DMS79 (cell line): ENCODE measurements at regions not wholly inside any gene's neighbourhood (a gene's known extent, or its start where the extent isn't known, plus 50 kb on each side); places are given as distances from the start of the nearest gene placed in this dataset.

Experiments used
- DNase-seq: peaks from one replicate; lab custom pipeline; 2025; lab: John Stamatoyannopoulos, UW

DNA sequence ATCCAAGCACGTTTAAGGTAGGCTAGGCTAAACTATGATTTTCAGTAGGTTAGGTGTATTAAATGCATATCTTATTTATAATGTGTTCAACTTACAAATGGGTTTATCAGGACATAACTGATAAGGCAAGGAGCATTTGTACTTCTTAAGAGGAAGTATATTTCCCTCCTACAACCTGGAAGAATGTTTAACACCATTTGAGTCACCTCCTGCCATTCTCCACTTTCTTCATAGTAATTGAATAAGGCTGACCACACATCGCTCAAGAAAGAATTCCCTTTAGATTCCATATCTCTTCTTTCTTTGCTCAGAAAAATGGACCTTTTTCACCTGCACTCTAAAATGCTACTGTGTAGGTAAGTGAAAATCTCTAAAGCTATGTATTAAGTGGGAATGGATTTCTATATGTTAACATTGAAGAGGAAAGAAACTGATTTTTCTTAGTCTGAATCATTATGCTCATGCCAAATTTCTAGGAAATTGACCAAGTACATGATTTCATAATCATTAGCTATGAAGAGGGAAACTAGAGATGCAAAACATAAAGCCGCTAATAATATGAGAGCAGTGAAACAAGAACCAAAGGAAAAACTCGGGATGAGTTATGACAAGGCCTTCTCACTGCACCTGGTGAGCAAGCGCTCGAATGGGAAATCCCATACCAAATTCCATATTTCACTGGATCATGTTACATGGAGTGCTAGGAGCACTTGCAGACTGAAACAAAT is 210.4 kb downstream of the ALDH8A1 start:
- no peak for DNase-seq

DNA sequence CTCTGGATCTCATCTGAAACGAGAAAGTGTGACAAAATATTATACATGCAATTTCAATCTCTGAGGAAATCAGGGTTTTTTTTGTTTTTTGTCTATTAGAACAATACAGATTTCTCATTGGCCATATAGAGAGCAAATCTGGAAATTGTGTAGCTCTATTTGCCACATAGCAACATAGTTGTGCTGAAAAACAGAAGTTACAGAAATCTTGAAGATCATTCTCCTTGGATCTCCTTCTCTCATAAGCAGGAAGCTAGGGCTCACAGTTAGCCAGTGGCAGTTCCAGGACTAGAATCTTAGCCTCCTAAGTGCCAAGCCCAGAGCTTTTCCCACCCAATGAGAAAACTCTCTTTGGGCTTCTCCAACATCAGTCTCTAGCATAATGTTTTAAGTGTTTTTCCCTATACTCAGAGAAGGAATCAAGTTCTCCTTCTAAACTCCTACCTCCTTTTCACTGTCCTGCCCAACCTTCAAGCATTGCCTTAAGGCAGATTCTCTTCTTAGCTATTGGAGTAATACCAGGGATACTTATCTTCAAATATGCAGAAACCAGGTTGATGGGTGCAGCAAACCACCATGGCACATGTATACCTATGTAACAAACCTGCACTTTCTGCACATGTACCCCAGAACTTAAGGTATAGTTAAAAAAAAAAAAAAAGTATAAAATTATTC is 211.6 kb downstream of the ALDH8A1 start:
- no peak for DNase-seq

DNA sequence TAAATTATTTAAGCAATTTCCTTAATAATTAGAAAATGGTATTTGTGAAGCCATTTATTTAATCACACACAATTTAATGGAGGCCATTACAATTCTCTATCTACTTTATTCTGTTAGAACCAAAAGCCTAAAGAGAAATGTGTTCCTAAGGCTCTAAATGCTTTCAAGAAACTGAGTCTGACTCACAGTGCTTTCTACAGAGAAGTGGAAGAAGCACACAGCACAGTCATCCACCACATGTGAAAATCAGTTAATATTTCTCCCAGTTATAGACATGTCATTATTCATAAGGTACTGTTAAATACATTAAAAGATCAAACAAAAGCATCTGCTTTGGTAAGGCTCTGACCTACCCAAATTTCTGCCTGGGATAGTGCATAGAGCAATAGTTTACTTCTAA is 214.4 kb downstream of the ALDH8A1 start:
- DNase-seq: no peak

DNA sequence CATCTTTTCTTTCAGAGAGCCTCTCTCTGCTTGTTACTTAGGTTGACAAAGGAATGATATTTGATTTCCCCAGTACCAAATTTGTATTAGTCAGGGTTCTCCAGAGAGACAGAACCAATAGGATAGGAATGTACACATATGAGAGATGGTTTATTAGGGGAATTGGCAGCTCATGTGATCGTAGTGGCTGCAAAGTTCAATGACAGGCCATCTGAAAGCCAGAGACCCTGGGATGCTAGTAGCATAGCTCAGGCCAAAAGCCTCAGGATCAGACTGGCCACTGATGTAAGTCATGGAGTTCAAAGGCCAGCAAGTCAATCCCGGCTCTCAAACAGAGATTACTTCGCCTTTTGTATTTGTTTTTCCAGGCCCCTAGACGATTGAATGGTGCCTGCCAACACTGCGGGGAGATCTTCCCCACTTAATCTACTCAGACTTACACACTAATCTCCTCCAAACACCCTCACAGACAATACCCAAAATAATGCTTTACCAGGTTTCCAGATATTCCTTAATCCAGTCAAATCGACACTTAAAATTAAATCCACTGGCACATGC is 215.5 kb downstream of the ALDH8A1 start:
- no peak for DNase-seq

DNA sequence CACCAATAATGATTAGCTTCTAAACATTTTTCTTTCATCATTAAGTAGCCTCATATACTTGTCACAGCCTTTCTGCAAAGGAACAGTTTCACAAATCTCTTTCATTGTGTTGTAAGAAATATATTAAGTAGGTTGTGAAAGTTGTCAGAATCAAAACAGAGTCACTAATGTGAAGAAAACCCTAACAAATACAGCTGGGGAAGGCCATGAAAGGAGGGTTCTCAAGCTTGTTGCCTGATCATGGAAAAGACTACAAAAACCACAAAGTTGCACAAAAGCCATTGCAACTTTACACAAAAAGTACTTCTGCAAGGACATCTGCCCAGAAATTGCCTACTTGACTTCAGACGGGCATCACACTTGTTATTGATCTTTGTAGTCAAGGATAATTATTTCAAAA is 216.1 kb downstream of the ALDH8A1 start:
- no peak for DNase-seq

DNA sequence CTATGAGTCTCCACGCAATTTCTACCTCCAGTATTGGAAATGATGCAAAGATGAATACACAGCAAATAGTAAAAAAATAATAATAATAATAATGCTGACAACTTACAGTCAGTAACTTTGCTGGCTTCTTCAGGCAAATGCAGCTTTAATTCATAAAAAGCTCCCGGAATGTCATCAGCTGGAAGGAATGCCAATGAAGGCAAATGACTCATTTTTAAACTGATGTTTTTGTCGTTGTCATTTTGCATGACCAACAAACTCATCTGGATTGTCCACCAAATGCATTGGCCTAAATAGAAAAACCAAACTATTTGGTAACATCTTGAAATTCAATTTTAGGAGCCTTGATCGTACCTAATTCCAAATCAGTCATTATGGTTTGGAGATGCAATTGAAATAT is 217.1 kb downstream of the ALDH8A1 start:
- no peak for DNase-seq

DNA sequence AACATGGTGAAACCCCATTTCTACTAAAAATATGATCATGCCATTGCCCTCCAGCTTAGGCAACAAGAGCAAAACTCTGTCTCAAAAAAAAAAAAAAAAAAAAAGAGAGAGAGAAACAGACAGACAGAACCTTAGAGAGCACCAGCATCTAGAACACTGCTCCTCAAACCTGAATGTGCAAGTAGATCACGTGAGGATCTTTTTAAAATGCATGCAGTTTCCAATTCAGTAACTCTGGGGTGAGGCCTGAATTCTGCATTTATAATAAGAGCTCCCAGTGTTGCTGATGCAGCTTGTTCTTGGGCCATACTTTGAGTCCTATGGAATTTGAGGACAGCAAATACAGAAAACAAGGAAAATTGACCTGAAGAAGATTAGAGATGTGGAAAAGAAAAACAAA is 218.3 kb downstream of the ALDH8A1 start:
- no peak for DNase-seq

DNA sequence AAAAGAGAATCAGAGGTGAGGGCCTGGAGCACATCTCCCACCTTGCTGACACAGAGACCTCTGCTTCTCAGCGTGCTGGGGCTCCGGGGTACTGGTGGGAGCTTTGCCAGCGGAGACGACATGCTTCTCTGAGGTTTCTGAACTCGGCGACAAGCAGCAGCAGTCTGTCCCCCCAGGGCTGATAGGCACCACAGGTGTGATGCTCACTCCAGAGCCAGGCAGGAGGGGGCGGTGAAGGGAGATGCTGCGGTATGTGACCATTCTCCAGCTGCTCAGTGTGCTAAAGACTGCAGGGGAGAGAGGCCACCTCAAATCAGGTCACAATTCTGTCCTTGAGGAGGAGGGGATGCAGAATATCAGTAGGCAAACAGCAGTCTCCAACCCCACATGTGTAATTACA is 219.9 kb downstream of the ALDH8A1 start:
- DNase-seq: no peak

DNA sequence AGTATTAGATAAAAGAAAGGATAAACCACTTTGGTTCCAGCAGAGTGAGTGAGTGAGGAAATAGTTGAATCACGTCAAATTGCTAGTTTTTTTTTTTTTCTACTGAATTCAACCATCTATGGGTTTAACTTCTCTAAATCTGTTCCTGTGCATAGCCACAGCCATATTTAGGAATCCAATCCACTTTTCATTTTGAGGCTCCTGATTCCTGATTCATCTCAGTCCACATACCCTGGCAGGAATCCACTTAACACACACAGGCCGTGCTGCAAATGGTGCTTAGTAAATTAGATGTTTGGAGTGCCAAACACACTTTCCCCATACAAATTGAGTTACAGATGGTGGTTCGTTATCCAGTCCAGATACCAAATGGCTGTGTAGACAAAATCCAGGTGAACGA is 220.3 kb downstream of the ALDH8A1 start:
- no peak for DNase-seq

DNA sequence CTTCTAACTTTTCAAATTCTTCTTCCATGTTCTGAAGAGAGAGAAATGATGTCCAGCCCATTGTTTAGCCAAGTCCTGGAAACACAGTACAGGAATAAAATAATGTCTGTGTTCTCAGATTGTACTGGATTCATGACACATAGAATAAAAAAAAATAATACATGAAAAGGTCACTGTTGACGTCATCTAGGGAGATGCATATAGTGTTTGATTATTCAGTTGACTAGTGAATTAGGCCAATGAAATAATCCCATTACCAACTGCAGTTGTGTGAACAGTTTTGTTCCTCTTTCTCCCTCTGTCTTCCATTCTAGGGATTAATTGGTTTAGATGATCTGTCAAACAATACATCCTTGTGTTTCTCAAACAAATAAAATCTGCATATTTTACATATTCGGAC is 222.8 kb downstream of the ALDH8A1 start:
- DNase-seq: no peak

DNA sequence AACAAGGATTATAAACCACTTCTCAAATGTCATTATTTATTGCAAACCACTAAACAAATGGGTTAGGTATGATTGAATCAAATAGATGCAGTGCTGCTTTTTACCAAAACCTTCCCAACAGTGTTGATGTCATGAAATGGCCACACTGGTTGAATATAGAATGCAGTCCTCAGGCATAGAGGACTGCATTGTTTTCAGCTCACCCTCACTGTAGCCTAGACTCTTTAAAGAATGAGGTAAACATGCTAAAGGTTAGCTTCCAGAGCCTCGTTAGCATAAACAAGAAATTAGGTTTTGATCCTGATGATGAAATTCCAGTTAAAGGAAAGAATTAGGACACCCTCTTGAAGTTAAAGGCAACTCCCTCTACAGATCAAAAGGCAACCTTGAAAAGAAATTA is 224.3 kb downstream of the ALDH8A1 start:
- no peak for DNase-seq

DNA sequence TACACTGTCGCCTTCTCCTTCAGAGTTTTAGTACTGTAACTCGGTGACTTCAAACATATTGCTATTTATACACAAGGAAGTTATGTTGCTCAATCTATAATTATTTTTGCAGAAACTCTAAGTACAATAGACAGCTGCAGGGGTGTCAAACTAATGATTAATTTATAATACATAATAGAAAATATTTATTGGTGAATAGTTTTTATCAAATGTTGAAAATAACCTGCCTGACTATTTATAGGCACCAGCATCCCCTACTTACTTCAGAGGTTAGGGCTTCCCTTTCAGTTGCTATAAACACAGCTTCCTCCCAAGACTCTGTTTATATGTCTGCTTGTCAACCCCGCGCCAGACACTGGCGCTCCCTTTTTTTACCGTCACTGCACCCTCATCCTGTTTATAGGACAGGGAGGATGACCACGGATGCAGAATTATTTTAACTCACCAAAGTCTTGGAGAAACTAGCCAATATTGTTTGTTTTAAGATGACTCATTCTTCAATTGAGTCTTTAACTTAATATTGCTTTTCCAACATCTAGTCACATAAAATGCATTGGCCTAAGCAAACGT is 225.0 kb downstream of the ALDH8A1 start:
- no peak for DNase-seq

DNA sequence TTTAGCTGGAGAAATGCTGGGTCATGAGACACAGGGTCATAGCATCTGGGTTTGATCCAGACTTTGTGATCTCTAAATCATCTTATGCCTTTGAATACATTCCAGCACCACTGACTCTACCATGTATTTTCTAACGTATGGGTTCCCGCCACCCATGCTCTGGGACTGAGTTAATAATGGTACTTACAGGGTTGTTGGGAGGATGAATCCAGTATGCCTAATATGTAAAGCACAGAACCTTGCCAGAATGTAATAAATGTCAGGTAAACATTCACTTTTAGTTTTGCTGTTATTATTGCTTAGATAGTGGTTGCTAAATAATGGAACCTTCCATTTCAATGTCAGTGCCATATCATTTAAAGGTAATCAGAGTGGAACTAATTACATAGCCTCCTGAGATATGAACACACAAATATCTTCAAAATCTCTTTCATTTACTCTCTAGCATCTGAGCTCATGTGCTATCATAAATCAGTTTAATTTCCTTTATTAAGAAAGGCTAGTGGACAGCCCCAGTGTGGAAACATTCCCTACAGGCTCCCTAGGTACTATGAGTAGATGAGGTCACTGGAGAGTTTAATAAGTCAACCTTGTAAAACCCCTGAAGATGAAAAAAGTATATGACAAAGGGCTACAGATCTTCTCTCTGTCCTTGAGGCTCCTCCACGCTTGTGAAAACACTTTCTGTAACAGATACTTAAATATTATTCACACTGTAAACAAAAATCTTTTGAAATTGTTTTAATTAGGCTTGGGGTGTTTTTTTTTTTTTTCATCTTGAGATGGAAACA is 226.6 kb downstream of the ALDH8A1 start:
- peak; percentile 86 for DNase-seq

DNA sequence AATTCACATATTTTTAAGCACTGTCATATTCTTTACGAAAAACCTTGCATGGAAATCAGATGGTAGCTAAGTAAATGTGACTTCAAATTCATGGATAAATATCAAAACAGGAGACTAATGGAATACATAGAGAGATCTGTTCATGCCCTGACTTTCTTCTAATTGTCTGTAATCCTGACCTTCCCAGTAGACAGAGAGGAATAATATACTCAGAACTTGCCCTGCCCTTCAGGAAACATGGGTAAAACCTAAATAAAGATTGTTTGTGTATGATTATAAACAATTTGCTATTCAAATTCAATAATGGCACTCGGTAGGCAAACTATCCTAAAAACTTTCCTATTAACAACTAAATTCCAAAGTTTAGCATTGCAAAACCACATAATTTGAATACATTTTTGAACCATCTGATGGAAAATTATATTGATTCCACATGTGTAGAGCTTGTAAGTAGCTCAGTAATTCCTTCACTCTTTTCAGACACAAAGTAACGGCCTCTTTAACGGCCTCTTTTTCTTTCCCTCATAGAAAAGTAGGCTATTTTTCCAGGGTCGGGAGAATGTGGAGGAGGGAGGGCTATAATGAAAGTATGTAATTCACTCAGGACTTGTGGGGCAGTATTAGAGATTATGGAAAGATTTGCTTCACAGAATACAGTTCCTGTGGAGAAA is 227.6 kb downstream of the ALDH8A1 start:
- no peak for DNase-seq

DNA sequence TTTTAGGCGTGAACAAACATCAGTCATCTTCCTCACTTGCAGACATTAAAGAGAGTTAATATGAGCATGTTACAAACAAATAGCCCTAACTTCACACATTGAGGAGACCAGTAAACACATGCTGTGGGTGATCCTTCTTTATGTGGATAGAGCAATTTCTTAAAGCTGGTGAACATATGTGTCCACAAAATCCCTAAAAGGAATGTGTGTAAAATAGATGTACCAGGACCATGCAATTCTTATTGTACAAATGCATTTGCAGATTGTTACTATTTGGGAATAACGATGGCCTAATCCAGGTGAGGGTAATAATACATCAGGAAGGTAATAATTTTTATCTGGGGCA is 228.9 kb downstream of the ALDH8A1 start:
- DNase-seq: no peak

DNA sequence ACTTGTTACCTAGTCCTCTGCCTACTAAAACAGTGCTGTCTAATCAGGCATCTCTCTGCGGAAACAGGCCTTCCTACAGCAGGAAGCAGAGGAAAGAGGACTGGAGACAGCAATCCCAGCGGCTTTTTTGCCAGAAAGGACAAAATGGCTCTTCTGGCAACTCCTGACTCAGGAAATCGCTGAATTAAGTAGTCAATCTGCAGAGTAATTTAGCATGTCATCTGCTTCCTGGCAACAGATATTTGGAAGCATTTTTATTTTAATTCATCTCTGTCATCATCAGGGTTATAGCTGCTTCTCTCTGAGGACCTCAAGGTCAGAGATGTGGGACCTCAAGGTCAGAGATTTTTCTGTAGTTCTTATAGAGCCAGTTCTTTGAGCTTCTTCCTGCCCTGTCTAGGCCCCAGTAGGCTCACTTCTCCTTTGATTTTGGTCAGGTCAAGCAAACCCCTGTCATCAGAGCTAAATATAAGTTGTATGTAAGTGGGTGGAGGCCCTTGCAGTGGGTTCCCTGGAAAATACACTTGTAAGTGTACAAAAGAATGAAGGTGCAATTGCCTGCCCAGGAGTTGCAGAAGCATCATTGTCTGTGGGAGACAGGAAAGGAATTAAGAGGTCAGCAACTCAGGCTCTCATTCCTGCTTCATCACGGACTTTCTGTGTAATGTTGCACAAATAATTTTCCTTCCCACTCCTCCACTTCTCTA is 229.4 kb downstream of the ALDH8A1 start:
- DNase-seq: no peak

DNA sequence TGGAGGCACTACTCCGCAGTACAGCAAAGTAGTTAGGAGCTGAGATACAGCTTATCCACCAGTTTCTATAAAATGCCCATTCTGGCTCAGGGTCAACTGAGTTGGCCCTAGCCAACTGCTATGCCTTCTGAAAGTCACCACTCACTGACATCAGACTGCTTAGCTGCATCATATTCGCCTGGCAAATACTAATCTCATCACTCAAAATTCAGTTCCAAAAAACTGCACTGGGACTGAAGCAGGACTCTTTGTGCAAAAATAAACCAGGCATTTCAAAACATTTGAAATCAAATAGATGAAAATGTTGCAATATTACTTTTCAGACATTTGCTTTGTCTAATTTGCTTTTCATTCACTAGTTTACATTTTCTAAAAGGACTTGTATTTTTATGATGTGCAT is 230.0 kb downstream of the ALDH8A1 start:
- no peak for DNase-seq

DNA sequence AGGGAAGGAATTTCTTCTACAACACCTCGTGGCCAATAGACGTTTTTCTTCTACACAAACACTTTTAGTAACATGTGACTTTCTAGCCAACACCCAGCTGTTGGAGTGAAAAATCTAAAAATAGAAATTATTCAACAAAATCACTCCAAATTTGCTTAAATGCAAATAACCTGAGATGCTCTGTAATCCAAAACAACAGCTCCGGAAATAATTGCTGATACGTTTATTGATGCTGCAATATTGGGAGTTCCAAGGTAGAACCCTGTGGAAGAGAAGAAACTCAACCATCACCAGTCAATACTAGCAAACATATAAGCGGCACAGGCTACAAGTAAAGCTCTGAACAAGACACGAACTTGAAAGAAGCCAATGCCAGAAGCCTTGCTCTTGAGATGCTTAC is 230.6 kb downstream of the ALDH8A1 start:
- no peak for DNase-seq

DNA sequence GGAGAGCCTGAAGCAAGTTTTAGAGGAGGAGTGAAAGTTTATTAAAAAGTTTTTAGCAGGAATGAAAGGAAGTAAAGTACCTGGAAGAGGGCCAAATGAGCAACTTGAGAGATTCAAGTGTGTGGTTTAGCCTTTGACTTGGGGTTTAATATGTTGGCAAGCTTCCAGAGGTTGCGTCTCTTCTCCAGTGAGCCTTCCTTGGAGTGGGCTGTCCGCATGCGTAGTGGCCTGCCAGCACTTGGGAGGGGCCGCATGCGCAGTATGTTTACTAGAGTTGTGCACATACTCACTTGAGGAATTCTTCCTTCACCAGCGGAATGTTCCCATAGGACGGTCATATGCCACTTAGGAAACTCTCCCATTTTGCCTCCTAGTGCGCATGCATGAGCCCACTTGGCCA is 235.2 kb downstream of the ALDH8A1 start:
- DNase-seq: peak; percentile 85

DNA sequence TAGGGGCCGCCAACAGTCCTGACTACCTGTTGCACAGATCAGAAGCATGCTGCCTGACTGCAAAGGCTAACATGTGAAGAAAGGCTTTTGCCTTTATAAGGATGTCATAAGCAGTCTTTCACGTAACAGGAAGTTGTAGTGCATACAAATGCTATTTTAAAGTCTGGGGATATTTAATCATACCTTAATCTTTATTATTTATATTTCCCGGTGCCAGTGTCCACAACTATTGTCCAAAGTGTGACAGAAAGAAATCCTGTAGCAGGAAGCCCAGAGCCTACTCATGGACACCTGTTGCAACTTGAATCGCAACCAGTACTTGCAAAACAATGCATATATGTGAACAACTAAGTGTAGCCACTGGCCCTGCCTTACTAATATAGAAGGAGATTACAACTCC is 235.8 kb downstream of the ALDH8A1 start:
- DNase-seq: peak; percentile 35

DNA sequence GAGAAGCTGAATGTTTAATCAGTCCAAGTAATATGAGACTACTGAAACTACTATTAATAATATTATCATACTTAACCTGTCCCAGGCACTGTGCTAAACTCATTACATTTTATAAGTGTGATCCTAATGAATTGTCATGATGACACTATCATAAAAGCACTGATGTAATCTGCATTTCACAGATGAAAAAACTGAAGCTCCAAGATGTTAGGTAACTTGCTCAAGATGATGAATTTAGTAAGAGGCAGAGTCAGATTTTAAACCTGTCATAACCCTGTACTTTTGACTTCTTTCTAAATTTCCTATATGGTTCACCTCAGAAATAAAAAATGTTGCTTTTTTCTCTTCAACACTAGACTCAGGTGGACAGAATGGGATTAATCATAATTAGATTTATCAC is 237.6 kb downstream of the ALDH8A1 start:
- no peak for DNase-seq
